K562 (cell line): ENCODE measurements at regions not wholly inside any gene's neighbourhood (a gene's known extent, or its start where the extent isn't known, plus 50 kb on each side); places are given as distances from the start of the nearest gene placed in this dataset.

Experiments
- ATAC-seq: fragments of 200-7000 bp; cut with Tn5 transposase; 3 replicates; pipeline ENCODE4 v1.9.1; 2020; ENCODE audit warnings: moderate library complexity
- BruUV-seq: library from RNA; stranded (reverse); fragments of 400-500 nt; replicated peaks from 2 replicates; lab custom pipeline; 2021; lab: Mats Ljungman, UMichigan
- CTCF ChIA-PET: fragments of 300-600 bp; formaldehyde crosslinking; extraction: SDS; loops from one replicate; lab custom pipeline; 2021; ENCODE audit warnings: low intra/inter-chr PET ratio; lab: Yijun Ruan, JAX
- POLR2A ChIA-PET: fragments of 300-600, 350-650 bp; sonication (Branson Sonifier 250); formaldehyde crosslinking; extraction: SDS; loops from one replicate; lab custom pipeline; 2021; ENCODE audit warnings: antibody characterized with exemption, inconsistent platforms; lab: Yijun Ruan, JAX
- DNase-seq, 4 experiments: peaks; one replicate each; pipeline versions ENCODE4 v3.0.0 to v3.0.0-alpha.2; 2011 to 2018; ENCODE audit warnings: low spot score in 3 of 4, mixed read lengths in 3 of 4; ENCODE audit errors: extremely low read depth in 1 of 4
- FAIRE-seq: peaks from 2 replicates; lab custom pipeline; 2011; peaks lifted over from hg19 to GRCh38; lab: Jason Lieb, UNC
- H2AFZ ChIP-seq: 2 replicates; pipeline ENCODE4 v1.6.0; 2011; ENCODE audit warnings: low read depth, low read length, control low read depth, inconsistent platforms
- H3K27ac ChIP-seq: fragments of 200-600 bp; 3 replicates; pipeline ENCODE4 v1.8.0; 2011; ENCODE audit warnings: low read depth, mild to moderate bottlenecking, control low read depth, inconsistent platforms, low read length, moderate library complexity, mixed read lengths; ENCODE audit errors: extremely low read depth
- H3K27me3 ChIP-seq, 2 experiments: fragments of 300-600 bp in 1 of 2; 2 replicates in 1 of 2; 3 replicates in 1 of 2; pipeline versions ENCODE4 v1.6.0 to v1.8.0; 2011; ENCODE audit warnings: inconsistent platforms in 2 of 2, low read length in 2 of 2, mild to moderate bottlenecking in 1 of 2, mixed read lengths in 1 of 2, moderate library complexity in 1 of 2; ENCODE audit not compliant: control insufficient read depth in 2 of 2, insufficient read depth in 2 of 2
- H3K36me3 ChIP-seq: fragments of 300-600 bp; 3 replicates; pipeline ENCODE4 v1.8.0; 2011; ENCODE audit warnings: mild to moderate bottlenecking, low read length, inconsistent platforms; ENCODE audit not compliant: control insufficient read depth, insufficient read depth
- H3K4me1 ChIP-seq, 2 experiments: fragments of 200-600 bp in 1 of 2; replicated peaks in 1 of 2; 2 replicates in 1 of 2; 3 replicates in 1 of 2; pipeline versions ENCODE4 v1.5.1 to v1.8.0; 2011; ENCODE audit warnings: inconsistent platforms in 2 of 2, low read length in 2 of 2, mild to moderate bottlenecking in 1 of 2, mixed read lengths in 1 of 2, moderate library complexity in 1 of 2; ENCODE audit not compliant: control insufficient read depth in 2 of 2, insufficient read depth in 2 of 2
- H3K4me2 ChIP-seq: 2 replicates; pipeline ENCODE4 v1.6.1; 2011; ENCODE audit warnings: low read length, control low read depth, inconsistent platforms, mixed read lengths; ENCODE audit not compliant: insufficient read depth
- H3K4me3 ChIP-seq: fragments of 200-600 bp; sonication (generic), shearing (Covaris generic); 2 replicates; pipeline ENCODE4 v1.5.1; 2016; ENCODE audit warnings: control low read depth, inconsistent platforms
- H3K79me2 ChIP-seq: fragments of 200-600 bp; 3 replicates; pipeline ENCODE4 v1.8.0; 2011; ENCODE audit warnings: low read length, inconsistent platforms; ENCODE audit not compliant: control insufficient read depth, insufficient read depth
- H3K9ac ChIP-seq, 2 experiments: 2 replicates each; pipeline versions ENCODE4 v1.6.0 to v1.6.1; 2011; ENCODE audit warnings: low read depth in 2 of 2, low read length in 2 of 2, control low read depth in 1 of 2, inconsistent platforms in 1 of 2, mild to moderate bottlenecking in 1 of 2, mixed read lengths in 1 of 2; ENCODE audit not compliant: insufficient read depth in 1 of 2
- H3K9me1 ChIP-seq: one replicate; pipeline ENCODE4 v1.6.0; 2011; ENCODE audit warnings: inconsistent platforms, mild to moderate bottlenecking, low read length, moderate library complexity; ENCODE audit not compliant: control insufficient read depth, insufficient read depth
- H3K9me3 ChIP-seq: replicated peaks from 2 replicates; pipeline ENCODE4 v1.5.1; 2011; ENCODE audit warnings: low read depth, low read length, inconsistent platforms; ENCODE audit not compliant: control insufficient read depth, insufficient read depth
- H4K20me1 ChIP-seq: replicated peaks from 2 replicates; pipeline ENCODE4 v1.6.1; 2011; ENCODE audit warnings: low read length, inconsistent platforms, mixed read lengths; ENCODE audit not compliant: control insufficient read depth, insufficient read depth
- CGGBP1 ChIP-seq: fragments of 250-450 bp; sonication (Bioruptor Pico); IDR thresholded peaks from 2 replicates; pipeline ENCODE4 v1.9.0; 2021; ENCODE audit warnings: mild to moderate bottlenecking
- ETV1 ChIP-seq: fragments of 450-650 bp; conservative IDR thresholded peaks from 2 replicates; pipeline ENCODE4 v1.6.1; 2016; ENCODE audit warnings: missing genetic modification characterization, control low read depth, low read depth, missing compliant biosample characterization
- GMEB1 ChIP-seq: fragments of 250-450 bp; sonication (Bioruptor Pico); IDR thresholded peaks from 2 replicates; pipeline ENCODE4 v1.4.0; 2020; ENCODE audit warnings: mild to moderate bottlenecking
- HDAC8 ChIP-seq: fragments of 450-650 bp; IDR thresholded peaks from 2 replicates; pipeline ENCODE4 v1.6.1; 2016; ENCODE audit warnings: mild to moderate bottlenecking, missing genetic modification characterization, moderate library complexity, missing compliant biosample characterization
- RFX5 ChIP-seq: IDR thresholded peaks from 2 replicates; pipeline ENCODE4 v1.6.1; 2011; ENCODE audit warnings: low read depth, mild to moderate bottlenecking, improper control_type of control experiment, low read length
- ZC3H4 ChIP-seq: sonication (generic); formaldehyde crosslinking; IDR thresholded peaks from 2 replicates; pipeline ENCODE4 v1.9.0; 2021; ENCODE audit warnings: missing genetic modification reagents, borderline replicate concordance
- ZFX ChIP-seq: sonication (generic); formaldehyde crosslinking; IDR thresholded peaks from 2 replicates; pipeline ENCODE4 v1.8.0; 2022; ENCODE audit warnings: mild to moderate bottlenecking, missing genetic modification reagents, moderate library complexity
- ZNF143 ChIP-seq: sonication (generic); formaldehyde crosslinking; IDR thresholded peaks from 2 replicates; pipeline ENCODE4 v1.9.0; 2022; ENCODE audit warnings: mild to moderate bottlenecking, missing genetic modification reagents
- ZNF232 ChIP-seq: sonication (generic); formaldehyde crosslinking; IDR thresholded peaks from 2 replicates; pipeline ENCODE4 v1.8.0; 2022; ENCODE audit warnings: mild to moderate bottlenecking, missing genetic modification reagents
- ZNF354B ChIP-seq: fragments of 250-450 bp; sonication (Bioruptor Pico); IDR thresholded peaks from 2 replicates; pipeline ENCODE4 v1.4.0; 2020
- WGBS: fragments of 100-300 bp; shearing (Covaris generic); methylation state at CpG from one replicate; pipeline ENCODE4 v1.1.6; 2016; ENCODE audit warnings: low coverage, mixed read lengths; ENCODE audit not compliant: insufficient coverage; ENCODE audit errors: missing lambda C conversion rate; 5-methylcytosine and 5-hydroxymethylcytosine counted together
- in situ Hi-C: fragments of 300-500 bp; cut with MboI; formaldehyde crosslinking; loops from 4 replicates; pipeline ENCODE4 v1.15.0; 2018; ENCODE audit warnings: inconsistent platforms, mixed read lengths
- intact Hi-C: fragments of 100-400 bp; cut with micrococcal nuclease; formaldehyde crosslinking; loops from 2 replicates; pipeline ENCODE4 v1.14.2; 2022
- TF ChIP-seq, protein P1 (sequence below), 2 experiments: fragments of 250-450 bp in 1 of 2; fragments of 450-650 bp in 1 of 2; sonication (Bioruptor Pico) in 1 of 2; IDR thresholded peaks; 2 replicates each; pipeline versions ENCODE4 v1.6.1 to v1.8.0; 2016 to 2021; ENCODE audit warnings: mild to moderate bottlenecking in 2 of 2, moderate library complexity in 2 of 2, missing compliant biosample characterization in 1 of 2, missing genetic modification characterization in 1 of 2
- TF ChIP-seq, protein P2 (sequence below): sonication (generic); formaldehyde crosslinking; IDR thresholded peaks from 2 replicates; pipeline ENCODE4 v1.4.0; 2020; ENCODE audit warnings: mild to moderate bottlenecking, missing genetic modification reagents

- no TSS peak for BruUV-seq
- Histone ChIP-seq H3K27ac (no peak overlapping the region), H2AFZ (no peak overlapping the region), H3K4me1 (no peaks in the 10 kb centered on the region), H3K4me2 (no peak overlapping the region), H3K9ac (no peak overlapping the region), H3K9me3 (no peaks in the 10 kb centered on the region)
- in situ Hi-C loops = no loop called here
- CTCF ChIA-PET = no interaction called here
- no peak for TF ChIP-seq RFX5
- TF ChIP-seq, all 486 proteins: peak for 0
- Histone ChIP-seq H4K20me1 (no peaks in the 10 kb centered on the region), H3K9me1 (no peaks in the 10 kb centered on the region), H3K4me3 (no peak overlapping the region), H3K27me3 (no peaks in the 10 kb centered on the region), H3K36me3 (no peaks in the 10 kb centered on the region), H3K79me2 (no peaks in the 10 kb centered on the region)
- POLR2A ChIA-PET = no interaction called here
- no peak for ATAC-seq
- intact Hi-C loops = no loop called here
- no peak for FAIRE-seq
- no peak for DNase-seq
- WGBS = 0% methylated on average over 4 of the region's 4 CpGs
Measured at GRCh38 chr10:81027706-81028105, 490.0 kb downstream of the SH2D4B start.

GRCh38 chr10:81031774-81032173 lies 494.1 kb downstream of the SH2D4B start:
- Histone ChIP-seq H4K20me1 (no peaks in the 10 kb centered on the region), H3K9me1 (no peaks in the 10 kb centered on the region), H3K4me2 (no peak overlapping the region), H2AFZ (no peak overlapping the region), H3K36me3 (no peaks in the 10 kb centered on the region), H3K4me1 (no peaks in the 10 kb centered on the region), H3K4me3 (no peak overlapping the region), H3K27me3 (no peaks in the 10 kb centered on the region), H3K9me3 (0 out of 2 replicates have a peak, but pooled peaks cover 4% of the 10 kb centered on the region), H3K79me2 (no peaks in the 10 kb centered on the region), H3K9ac (no peak overlapping the region), H3K27ac (no peak overlapping the region)
- POLR2A ChIA-PET = no interaction called here
- no peak for ATAC-seq
- FAIRE-seq = no peak
- CTCF ChIA-PET = no interaction called here
- 0% methylated on average over 1 of the region's 1 CpG for WGBS
- intact Hi-C loops (no loop called here), in situ Hi-C loops (no loop called here)
- DNase-seq = no peak
- BruUV-seq = no TSS peak
- TF ChIP-seq CGGBP1 (CRISPR knock-in tag) (no peak), GMEB1 (CRISPR knock-in tag) (no peak), ZNF354B (no peak), ZNF232 (CRISPR knock-in tag) (no peak), ZC3H4 (no peak), ZFX (CRISPR knock-in tag) (no peak), ZNF143 (no peak), ETV1 (no peak), HDAC8 (tag) (no peak)
- TF ChIP-seq, protein P1, sequence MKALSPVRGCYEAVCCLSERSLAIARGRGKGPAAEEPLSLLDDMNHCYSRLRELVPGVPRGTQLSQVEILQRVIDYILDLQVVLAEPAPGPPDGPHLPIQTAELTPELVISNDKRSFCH (CRISPR knock-in tag; IDR thresholded peaks at IDR 0.05) = no peak
- TF ChIP-seq, protein P1 (tag; IDR thresholded peaks at IDR 0.05) = no peak
- TF ChIP-seq, protein P2, sequence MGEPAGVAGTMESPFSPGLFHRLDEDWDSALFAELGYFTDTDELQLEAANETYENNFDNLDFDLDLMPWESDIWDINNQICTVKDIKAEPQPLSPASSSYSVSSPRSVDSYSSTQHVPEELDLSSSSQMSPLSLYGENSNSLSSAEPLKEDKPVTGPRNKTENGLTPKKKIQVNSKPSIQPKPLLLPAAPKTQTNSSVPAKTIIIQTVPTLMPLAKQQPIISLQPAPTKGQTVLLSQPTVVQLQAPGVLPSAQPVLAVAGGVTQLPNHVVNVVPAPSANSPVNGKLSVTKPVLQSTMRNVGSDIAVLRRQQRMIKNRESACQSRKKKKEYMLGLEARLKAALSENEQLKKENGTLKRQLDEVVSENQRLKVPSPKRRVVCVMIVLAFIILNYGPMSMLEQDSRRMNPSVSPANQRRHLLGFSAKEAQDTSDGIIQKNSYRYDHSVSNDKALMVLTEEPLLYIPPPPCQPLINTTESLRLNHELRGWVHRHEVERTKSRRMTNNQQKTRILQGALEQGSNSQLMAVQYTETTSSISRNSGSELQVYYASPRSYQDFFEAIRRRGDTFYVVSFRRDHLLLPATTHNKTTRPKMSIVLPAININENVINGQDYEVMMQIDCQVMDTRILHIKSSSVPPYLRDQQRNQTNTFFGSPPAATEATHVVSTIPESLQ (CRISPR knock-in tag) = no peak
